Putamen (tissue), 1 donor: ENCODE measurements at regions not wholly inside any gene's neighbourhood (a gene's known extent, or its start where the extent isn't known, plus 50 kb on each side); places are given as distances from the start of the nearest gene placed in this dataset.

Source experiments
- DNase-seq: peaks from one replicate; pipeline ENCODE4 v3.0.0-alpha.2; 2016; ENCODE audit warnings: low spot score

DNA sequence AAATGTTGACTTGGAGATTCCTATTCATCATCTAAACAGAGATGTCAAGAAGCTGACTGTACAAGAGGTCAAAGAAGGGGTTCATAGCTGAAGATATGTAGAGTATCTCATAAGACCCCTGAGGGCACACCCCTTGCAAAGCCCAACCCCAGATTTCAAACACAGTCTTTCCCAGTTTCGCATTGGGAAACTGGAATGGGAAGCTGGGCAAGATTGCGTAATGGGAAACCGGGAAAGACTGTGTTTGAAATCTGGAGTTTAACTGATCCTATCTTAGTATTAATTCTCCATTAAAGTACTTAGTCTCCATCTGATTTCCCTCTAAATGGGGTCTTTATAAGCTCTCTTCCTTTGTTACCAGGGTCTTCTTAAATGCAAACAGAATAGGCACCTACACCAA is 99.5 kb downstream of the FAM76B start:
- DNase-seq: no peak

DNA sequence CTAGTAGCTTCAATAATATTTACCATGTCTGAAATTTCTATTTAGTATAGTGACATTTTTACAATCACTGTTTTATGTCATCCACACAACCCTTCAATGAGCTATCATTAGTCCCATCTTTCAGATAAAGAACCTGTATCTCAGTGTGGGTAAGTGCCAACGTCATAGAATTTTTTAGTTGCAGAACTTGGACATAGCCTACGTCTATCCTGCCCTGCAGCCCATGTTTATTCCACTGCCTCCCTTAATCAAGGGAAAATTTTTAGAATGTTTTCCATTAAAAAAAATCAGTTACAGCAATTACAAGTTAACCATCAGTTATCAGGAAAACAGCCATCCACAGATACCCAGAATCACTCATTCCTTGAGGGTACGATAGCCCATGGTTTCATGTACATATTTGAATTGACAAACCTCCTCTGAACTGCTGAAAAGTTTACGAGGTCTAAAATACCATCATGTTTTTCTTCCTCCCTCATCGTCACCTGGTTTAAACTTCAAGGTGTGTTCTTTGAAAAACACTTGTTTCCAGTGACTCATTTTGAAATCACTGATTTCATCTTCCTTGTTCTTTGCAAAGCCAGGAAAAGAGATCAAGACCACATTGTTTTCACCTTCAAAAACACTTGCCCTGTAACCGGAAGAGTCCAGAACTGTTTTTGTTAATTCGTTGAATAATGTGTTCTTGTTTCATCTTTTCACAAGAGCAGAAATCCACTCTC is 100.9 kb downstream of the FAM76B start:
- DNase-seq: no peak

DNA sequence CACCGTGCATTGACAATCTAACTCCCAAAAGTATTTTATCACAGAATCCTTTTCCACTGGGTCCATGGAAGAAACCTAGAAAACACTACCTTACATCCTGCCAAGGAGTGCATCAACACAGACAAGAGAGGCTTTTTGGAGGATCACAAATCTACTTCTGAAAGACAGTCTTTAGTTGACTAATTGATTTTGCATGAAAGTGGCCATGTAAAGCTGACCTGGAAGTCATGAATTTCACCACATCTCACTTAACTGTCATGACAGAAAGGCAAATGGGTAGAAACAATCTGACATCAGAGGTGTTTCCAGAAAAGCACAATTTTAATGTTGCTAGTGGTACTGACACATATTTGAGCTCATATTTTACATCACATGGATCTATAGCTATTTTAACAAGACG is 101.6 kb downstream of the FAM76B start:
- no peak for DNase-seq

DNA sequence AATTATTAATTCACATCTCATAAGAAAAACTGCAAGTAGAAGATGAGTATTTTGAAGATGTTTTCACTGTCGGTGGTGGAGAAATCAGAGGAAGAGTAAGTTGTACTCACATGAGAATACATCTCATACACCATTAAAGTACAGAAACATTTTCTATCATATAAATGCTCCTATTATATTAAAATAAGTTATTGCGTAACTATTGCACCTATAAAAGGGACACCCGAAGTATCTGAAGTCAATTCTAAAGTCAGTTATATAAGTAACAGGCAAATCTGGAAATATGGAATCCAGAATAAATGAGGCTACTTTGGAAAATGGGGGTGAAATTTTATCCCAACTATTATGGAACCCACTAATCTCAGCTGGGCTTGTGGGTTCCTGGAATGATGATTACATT is 103.3 kb downstream of the FAM76B start:
- no peak for DNase-seq

DNA sequence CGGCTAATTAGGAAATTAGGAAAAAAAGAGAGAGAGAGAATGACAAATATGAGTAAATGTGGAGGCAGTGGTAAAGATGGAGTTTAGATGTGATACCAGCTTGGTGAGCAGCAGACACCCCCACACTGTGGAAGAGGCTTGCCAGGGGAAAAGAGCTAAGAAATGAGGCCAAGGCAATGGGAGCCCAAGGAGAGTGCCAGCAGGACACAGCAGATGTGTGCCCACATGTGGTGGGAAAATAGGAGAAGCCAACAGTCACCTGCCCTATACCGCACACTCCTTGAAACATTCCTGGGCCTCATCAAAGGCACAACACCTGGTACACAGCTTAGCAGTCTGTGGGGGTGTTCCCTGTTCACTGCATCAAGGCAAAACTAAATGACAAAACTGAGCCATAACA is 104.9 kb downstream of the FAM76B start:
- DNase-seq: no peak

DNA sequence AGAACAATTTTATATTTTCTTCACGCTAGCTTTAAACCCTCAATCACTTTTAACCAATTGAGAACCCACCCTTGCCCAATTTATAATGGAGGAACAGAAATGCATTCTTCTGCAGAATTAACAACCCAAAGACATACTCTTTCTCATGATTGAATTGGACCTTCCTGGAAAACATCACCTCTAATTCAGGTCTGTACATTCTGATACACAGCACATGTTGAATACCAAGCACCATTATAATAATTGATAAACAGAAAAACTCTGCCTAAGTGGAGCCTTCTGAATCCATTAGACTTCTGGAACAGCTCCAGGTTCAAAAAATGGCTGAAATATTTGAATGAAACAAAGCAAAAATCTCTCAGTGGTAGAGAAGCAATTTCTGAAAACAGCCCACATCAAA is 105.4 kb downstream of the FAM76B start:
- DNase-seq: no peak

DNA sequence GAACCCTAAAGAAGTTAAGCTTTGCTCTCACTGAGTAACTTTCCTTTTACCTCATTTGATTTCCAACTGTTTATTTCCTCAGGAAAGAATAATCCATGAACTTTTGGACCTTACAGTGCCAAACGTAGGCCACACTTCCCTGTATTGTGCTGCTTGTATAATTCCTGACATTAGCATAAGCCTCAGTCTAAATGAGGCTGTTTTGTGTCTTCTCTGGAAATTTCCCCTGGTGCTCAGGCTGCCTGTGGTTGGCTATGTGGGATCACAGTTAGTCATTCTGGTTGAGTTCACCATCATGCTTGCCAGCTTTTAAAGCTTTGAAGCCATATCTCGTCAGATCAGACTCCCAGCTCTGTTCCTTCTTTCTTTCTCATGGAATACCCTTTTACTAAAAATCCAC is 107.0 kb downstream of the FAM76B start:
- no peak for DNase-seq

DNA sequence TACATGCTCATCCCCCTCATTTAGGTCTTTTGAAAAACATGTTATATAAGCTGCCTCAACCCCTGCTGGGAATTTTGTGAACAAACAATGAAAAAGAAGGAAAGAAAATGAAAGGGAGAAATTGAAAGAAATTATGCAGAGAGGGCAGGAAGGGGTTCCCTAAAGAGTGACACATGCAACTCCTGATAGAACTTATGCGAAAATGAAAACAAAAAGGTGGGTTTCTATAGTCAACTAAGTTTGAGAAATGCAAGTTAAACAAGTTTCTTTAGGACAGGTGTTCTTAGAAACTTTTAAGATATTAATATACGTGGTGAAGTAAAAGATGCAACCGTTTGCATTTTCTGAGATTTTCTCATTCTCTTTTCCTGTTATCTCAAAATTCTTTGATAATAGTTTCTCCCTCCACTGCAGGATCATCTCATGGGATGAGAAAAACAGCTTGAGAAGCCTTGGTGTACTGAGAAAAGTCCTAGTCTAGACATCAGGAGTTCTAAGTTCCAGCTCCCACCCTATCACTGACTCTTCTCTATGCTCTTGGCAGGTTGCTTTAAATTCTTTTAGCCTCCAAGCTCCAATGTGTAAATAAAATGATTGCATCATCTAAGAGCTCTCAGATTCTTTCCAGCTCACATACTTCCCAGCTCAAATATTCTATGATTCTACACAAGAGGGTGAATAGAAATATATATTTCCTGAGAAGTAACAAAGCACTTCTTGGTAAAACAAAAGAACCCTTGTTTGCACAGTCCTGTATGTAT is 109.2 kb downstream of the FAM76B start:
- no peak for DNase-seq

DNA sequence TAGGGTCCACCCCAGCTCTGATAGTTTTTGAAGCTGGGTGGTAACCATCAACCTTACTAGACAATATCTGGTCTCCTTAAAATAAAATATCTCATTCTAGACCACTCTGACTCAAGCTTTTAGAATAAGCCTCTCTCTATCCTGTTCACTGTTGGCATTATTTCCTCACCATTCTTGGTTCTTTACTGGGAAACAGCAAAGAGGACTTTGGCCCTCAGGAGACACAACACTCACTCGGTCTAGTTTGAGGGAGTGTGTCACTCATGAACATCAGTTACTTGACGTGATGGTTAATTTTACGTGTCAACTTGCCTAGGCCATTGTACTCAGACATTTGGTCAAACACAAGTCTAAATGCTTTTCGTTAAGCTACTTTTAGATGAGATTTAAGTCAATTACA is 110.6 kb downstream of the FAM76B start:
- DNase-seq: no peak

DNA sequence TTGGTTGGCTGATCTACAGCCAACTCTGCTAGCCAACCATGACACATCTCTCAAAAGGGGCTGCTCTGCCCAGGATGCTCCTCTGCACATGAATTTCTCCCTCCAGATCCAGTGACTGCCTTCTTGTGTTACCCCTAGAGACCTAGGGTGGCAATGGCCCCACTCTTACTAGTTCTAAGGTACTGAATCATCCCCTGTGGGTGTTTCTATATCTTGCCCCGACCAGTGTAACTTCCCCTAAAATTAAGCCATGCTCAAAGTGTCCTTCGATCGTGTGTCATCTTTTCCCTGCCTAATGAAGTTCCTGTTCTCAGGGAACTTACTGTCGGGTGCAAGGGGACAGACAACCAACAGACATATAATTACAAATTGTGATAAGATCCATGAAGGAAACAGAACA is 113.3 kb downstream of the FAM76B start:
- no peak for DNase-seq

DNA sequence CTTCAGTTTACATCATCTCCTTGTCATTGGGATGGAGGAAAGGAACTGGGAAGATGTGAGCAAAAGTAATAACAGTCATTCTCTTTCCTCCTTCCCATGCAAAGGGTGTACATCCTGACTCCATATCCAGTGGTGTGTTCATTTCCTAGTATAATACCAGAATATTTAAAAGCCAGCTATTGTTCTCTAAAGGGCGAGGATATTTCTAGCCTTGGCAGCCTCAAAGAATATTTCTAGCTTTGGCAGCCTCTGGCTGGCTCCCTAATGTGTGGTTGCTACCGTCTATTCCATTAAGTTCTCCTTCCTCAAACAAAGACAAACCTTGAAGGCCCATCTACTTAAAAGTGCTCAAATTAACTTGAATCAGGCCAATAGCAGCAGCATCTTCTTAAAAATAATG is 114.0 kb downstream of the FAM76B start:
- no peak for DNase-seq

DNA sequence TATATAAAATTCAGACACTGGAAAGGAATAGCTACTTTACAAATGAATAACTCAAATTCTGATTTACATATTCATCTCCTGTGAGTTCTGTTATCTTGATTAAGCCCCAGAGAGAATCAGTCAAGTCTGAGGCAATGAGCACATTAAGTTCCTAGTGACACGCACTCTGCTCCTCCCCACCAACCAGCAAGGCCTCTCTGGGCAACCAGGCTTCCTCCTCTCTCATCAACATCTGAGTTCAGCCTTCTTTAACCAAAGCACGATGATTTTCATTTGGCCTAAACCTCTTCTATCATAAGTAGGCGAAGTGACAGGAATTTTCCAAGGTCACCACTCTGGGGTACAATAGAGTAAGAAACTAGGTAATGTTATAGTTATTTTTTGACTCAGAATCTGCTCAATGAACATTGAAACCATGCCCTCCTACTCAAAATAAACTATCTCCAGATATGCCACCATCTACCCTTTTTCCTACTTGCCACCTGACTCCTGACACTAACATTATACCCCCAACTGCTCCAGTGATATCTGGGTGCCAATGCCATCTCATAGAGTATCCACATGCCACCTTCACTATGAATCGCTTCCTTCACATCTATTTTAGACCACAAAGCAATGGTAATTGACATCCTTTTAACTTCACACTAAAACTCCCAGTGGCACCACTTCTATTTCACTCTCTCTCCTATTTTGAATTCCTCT is 114.8 kb downstream of the FAM76B start:
- no peak for DNase-seq

DNA sequence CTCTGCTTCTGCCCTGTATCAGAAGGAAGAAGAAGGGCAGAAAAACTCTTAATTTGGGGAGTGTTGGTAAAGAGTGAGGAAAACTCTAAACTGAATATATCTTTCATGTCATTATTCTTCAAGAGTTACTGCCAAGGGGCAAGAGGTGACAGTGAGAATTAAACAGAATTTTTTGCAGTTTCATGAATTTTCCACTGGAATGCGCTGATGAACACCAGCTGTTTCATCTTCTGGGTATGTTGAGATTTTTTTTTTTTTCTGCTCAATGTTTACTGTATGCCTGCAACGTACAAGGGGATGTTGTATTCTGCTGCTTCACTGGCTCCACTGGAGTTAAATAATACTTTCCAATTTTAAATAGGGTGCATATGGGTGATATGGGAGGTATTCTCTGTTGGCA is 117.8 kb downstream of the FAM76B start:
- DNase-seq: no peak

DNA sequence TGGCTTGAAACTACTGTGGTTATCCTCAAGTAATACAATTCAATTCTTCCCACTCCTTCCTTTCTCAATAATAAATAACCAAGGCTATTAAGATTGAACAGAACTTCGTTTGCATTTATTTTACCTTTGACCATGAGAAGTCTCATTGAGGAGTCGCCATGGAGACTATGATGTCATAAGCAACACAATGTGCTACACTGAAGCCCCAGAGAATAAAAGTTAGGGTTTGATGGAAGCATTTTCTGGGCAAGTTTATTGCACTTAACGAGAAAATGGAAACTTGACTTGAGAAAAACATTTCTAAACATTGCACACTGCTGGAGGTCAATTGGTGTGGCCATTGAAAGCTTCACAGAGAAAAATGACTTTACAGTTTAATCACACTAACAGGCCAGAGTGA is 121.5 kb downstream of the FAM76B start:
- no peak for DNase-seq

DNA sequence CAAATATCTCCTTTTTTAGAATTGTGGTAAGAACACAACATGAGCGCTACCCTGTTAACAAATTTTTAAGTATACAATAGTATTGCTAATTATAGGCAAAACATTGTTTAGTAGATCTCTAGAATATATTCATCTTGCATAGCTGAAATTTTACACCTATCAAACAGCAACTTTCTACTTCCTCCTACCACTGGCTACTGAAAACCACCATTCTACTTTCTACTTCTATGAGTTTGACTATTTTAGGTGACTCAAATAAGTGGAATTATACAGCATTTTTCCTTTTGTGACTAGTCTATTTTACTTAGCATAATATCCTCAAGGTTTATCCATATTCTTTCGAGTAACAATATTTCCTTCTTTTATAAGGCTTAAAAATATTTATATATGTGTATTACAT is 128.4 kb downstream of the FAM76B start:
- DNase-seq: no peak

DNA sequence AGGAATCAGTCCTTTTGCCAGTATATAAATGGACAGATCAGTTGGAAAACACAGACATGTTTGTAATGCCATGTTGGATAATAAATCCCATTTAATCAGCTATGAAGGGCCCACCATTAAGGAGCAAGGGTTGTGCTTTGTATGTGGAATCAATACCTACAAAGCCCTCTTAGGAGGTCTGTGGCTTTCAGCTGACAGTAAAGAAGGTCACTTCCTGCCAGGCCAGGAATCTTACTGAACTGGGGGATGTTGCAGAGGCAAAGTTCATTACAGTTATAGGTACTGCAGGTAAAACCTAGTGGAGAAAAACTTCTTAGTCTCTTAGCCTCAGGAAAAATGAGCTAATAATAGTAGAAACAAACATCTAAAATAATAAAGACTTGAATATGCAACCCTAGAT is 129.5 kb downstream of the FAM76B start:
- DNase-seq: no peak

DNA sequence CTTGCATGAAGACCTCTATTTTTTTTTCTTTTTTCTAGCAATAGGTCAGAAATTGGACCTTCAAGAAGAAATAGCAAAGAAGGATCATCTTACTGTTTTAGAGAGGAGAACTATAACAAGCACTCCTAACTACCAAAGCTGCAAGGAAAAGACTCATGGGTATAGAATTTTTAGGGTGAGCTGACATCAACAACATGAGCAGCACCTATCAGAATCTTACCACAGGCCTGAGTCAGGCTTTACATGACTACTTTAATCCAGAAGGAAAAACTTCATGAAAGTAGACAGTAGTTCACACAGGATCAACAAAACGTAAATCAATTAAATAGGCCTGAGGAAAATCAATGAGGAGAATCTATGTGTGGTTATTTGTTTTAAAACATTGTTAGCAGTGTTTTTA is 130.5 kb downstream of the FAM76B start:
- DNase-seq: no peak

DNA sequence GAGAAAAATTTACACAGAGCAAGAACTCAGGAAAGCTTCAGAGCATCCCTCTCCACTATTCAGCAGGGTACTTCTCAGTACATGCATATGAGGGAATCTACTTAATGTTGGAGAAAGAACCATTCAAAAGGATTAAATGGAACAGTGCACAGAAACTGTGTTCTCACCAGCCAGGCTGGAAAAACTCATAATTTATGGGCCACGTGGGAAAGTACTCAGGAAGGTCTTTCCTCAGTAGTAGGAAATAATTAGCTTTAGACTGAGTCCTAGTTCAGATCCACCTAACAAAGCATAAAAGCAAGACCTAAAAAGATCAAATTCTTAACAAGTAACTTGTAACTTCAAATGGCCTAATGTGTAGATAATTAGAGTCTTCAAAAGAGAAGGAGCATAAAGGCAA is 134.0 kb downstream of the FAM76B start:
- no peak for DNase-seq

DNA sequence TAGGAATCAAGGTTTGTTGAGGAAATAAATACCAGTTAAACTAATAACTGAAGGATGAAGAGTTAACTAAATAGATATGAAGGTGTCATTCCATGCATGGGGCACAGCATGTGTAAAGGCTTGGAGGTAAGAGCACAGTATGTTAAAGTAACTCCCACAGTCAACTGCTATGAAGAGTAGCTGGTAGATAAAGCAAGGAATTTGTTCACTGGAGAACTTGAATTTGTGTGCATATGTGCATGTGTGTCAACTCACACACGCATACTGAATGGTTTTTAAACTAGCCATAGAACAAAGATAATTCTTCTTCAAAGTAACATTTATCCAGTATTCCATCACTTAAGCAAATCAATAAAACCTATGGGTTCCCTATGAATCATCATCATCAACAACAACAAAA is 135.9 kb downstream of the FAM76B start:
- no peak for DNase-seq

DNA sequence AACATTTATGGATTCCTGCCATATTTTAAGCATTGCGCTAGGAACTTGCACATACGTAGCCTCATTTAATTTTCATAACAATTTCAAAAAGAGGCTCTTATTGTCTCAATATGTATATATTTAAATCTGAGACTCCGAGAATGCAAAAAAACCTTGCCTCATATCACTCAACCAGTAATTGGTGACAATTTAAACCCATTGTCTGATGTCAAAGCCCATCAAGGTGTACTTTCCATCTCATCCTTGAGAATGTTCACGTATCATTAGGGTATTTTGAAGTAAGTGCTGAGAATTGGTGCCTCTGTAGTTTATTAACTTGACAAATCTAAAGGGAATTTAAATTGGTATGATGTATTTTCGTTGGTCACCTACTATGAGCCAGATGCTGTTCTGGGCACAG is 136.5 kb downstream of the FAM76B start:
- no peak for DNase-seq

DNA sequence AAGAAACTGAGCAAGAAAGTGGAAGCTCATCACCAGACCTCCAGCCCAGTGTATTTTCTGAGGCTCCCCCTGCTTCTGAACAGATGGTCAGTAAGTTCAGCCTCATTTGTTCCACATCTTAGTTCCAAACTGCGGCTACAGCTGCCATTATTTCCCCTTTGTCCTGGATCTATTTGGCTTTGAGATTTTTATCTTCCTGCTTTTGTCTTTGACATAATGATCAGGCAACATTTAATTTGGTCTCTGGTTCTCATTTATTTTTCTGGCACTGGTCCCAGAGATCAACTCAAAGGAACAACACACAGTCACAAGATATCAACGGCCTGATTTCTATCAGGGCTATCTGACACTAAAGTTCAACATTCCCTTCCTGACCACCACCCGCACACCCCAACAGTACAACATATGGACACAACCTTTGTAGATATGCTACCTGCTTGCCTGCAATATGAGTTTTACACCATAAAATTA is 137.5 kb downstream of the FAM76B start:
- no peak for DNase-seq

DNA sequence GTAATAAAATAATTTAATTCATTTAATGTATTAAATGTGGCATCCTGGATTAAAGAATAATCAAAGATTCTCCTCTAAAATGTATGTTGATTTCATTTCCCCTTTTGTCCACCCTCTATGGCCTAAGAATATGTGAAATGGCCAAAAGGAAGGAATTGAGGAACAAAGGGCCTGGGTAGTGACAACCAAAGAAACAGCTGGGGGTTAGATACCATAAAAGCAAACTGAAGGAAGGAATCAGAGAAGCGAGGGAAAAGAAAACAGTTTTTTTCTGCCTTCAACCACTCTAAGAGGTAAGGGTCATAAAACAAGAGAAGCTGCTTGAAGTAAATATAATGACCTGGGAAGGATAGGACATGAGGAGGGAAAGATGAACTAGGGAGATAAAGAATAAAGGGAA is 139.3 kb downstream of the FAM76B start:
- DNase-seq: no peak

DNA sequence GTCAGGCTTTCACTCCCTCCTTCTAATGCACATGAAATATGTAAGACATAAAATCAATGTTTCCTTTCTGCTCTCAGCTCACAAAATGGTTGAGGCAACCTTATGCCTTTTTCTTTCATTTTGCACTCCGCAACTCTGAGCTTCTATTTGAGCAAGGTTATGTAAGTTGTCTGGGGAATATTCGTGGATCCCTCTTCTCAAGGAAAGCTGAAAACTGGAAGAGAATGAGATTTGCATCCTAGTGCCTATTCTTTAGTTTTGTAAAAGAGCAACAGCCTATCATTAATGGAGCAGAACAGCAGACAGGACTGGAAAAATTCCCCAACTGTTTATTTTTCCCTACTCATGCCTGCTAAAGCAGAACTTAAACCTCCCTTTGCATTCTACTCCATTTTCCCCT is 141.7 kb downstream of the FAM76B start:
- DNase-seq: no peak
